Germinal center (tissue), 1 donor: ENCODE measurements at regions not wholly inside any gene's neighbourhood (a gene's known extent, or its start where the extent isn't known, plus 50 kb on each side); places are given as distances from the start of the nearest gene placed in this dataset.
"Not testable (repeated sequence)": the region's sequence is repeated elsewhere in the genome, so short reads cannot be mapped to it uniquely, and the experiment has no call there.

Experiments used
- DNase-seq: peaks from one replicate; pipeline ENCODE4 v3.0.0; 2012; ENCODE audit warnings: mixed read lengths, low spot score

DNA sequence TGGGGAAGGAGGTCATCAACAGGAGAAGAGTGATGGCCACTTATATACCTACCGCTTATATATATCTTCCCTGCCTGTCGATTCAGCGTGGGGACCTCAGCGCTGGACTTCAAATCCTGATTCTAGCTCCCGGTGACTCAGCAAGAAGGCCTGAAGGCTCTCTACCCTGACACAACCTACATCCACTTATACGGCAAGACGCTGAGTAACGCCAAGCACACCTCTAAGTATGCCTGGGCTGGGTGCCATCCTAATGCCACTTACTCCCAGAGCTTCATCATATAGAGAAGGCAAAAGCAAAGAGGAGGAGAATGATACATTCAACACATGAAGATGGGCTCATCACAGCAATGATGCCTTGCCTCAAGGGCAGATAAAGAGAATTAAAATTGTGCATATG, 198.3 kb downstream of the CHIC2 start:
- no peak for DNase-seq

DNA sequence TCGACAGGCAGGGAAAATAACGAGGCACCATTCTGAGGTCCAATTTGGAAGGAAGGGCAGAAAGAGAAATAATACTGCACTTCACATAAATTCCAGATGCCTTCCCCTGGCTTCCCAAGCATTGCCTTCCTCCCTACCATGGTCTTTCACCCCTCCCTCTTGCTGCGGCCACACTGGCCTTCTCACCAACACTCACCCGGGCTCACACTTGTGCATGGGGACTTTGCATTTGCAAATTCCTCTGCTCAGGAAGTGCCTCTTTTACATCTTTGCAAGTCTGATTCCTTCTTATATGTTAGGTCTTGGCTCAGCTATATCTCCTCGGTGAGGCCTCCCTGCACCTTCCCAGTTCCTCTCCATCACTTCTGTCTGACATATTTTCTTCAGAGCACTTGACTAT, 199.4 kb downstream of the CHIC2 start:
- no peak for DNase-seq

DNA sequence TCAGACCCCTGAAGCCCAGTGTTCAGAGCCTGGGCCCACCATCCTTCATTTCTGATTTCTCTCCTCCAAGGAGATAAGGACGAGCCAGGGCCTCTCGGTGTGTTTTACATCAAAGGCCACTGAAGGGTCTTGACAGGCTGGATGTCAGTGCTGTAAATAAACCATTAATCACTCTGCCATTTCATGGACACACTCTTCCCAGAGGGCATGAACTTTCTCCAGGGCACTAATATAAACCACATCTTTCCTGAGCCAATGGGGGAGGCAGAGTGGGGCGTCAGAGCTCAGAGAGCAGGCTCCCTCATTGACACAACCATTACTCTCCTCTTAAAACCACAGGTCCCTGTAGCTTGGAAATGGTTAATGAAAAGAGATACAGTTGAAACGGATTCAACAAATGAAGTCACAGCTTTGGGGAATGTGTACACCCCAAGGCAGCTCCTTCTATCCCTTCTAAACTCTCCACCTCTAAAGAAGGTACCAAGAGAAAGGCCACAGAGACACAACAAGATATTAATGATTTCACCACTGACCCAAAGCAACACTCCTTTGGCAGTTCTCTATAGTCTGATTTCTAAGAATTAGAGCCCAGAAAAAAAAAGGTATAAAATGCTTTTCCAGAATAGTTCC, 200.6 kb downstream of the CHIC2 start:
- no peak for DNase-seq

DNA sequence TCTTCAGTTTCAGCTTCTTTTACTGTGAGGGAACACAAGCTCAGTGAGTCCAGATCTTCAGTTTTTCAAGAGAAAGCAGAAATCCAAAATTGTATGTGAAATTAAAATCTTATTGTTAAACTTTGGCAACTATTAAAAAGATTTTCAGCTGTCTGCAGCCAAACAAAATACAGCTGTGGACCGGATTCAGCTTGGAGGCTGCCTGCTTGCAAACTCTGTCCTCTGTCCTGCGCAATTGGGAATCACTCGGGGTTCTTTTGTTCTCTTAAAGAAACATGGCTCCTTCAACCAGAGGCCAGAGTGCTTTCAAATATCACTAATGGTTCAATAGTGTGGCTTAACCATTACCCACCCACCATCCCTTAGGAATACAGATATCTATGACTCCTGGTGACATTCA, 201.2 kb downstream of the CHIC2 start:
- DNase-seq, result no peak

DNA sequence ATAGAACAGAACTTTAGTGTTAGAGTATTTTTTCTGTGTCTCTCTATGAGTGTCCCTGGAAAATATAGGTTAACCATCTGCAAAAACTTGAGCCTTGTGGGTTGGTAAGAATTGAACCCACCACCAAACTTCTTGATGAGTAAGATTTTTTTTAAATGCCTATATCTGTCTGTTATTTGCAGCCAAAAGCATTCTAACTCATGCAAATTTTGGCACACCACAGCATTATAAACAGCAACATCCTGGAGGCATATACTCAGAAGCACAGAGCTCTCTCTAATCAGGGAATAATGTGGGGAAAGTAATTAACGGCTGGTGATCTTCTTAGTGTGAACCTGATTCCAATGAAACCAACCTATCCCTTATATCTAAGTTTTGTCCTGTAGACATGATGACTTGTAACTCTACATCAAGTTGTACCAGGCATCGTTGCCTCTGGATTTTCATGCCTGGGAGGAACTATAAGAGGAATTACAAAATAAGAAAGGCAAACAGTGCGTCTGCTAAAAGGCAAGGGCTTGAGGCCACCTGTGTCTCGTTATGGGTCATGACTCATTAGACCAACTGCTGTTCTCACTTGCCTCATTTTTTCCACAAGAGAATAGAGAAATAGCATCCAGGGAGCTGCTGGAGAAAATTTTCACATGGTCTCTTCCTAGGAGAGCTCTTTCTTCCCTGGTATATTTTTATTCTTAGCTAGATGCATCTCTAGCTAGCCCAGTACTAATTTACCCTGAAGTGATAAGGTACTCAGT, 202.4 kb downstream of the CHIC2 start:
- DNase-seq, result no peak

DNA sequence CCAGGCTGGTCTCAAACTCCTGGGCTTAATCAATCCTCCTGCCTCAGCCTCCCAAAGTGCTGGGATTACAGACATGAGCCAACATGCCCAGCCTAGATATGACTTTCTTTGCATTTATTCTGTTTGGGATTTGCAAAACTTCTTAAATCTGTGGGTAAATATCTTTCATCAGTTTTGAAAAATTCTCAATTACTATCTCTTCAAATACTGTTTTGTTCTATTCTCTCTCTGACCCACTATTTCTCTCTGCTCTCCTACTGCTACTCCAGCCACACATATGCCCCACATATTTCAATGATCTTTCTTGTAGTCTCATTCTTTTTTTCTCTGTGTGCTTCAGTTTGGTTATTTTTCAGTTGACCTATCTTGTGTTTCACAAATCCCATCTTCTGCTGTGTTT, 205.1 kb downstream of the CHIC2 start:
- no peak for DNase-seq

DNA sequence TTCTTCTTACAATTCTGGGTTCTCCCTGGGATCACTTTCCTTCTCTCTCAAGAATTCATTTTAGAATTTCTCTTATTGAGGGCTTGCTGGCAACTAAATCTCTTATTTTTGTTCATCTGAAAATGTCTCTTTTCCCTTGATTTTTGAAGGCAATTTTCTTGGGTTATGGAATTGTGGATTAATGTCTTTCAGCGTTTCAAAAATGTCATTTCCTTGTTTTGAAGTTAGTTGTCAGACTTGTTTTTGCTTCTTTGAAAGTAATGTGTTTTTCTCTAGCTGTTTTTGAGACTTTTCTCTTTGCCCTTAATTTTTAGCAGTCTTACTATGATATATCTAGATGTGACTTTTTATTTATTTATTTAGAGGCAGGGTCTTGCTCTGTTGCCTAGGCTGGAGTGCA, 205.7 kb downstream of the CHIC2 start:
- DNase-seq, result no peak

DNA sequence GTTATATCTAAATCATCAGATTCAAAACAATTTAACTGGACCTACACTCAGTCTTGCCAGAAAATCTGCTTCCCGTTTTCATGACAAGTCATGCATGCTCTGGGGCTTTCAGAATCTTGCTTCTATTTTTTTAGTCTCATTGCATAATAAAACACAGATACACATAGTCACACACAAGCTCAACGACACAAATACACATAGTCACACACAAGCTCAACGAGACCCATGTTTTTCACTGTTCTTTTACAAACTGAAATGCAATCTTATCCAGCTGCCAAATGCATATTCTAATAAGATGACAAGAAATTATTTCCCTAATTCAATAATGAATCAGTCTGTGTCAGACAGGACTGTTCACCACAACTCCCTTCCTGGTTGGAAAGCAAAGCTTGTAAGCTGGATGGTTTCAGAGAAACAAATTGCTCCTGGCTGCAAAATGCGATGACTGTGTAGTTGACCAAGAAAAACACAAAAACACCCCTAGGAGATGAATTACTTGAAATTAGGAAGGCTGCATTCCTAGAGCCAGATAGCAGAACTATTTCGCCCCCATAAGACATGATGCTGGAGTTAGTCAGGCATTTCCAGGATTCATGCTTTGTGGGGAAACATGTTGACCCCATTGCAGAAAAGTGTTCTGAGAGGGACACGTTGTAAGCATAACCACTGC, 208.7 kb downstream of the CHIC2 start:
- DNase-seq, result peak; percentile 38

DNA sequence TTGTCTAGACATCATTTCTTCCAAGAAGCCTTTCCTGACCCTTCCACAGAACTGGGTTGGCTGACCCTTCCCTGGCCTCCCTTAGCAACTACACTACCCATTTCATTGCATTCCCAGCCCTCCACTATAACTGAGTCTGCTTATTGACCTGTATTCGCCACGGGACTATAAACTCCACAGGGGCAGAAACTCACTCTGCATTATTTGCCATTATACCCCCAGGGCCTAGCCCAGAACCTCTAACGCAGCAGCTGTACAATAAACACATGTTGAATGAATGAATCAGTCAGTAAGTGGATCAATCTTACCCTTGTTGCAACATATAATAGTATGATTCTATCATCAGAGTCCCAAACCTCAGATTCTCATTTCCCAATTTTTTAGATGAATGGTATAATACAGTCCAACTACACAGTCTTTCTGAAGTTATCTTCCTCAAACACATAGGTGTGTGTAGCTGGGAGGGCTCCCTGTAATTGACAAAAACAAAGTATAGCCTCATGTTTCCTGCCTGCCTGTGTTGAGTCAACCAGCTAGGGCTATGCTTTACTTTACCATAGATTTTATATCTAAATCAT, 209.3 kb downstream of the CHIC2 start:
- no peak for DNase-seq

DNA sequence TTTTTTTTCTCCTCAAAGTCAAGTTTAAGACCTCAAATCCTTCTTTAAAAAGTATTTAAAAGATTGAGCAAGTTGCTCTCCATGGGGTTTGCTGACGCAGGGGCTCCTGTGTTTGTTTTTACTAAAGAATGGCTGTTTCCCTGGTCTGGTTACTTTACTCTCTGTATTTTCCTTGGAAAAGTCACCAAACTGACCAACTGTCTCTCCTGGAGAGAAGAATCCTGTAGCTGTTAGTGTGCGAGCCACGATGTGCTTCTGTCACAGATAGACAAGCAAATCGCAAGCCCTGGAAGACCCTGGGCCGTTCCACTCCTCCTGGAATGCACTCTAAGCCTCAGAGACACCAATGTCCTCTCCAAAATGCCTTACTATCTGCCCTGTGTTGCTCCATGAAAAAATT, 212.1 kb downstream of the CHIC2 start:
- no peak for DNase-seq

DNA sequence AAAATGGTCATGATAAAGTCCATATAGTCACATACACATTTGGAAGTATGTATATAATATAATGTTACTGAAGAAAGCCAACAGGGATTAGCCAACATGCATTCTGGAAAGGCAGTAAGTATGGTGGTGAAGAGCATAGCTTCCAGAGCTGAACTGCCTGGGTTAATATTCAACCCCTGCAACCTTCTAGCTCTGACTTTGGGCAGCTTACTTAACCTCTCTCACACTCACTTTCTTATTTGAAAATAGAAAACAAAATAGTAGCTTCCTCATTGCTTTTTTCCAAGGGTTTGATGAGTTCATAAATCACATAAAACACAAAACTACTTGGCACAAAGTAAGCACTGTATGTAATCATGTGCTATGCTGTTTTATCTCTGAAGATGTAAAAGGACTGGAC, 216.4 kb downstream of the CHIC2 start:
- DNase-seq, result no peak

DNA sequence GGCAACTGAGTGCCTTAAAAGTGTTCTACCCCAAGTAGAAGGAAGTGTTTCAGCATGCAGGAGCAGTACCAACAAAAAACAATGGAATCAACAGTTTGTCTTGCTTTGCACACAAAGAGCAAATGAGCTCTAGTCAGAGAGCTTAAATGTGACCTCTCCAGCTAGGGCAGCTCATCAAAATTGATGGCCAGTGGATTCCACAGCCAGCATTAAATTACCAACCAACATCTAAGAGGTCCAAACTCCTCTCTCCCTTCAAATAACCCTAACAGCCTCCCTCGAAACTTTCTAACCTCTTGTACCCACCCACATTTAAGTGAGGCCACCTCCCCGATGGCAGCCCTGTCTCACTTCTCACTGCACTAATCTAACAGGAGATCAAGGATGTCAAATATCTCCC, 219.9 kb downstream of the CHIC2 start:
- DNase-seq, result no peak

DNA sequence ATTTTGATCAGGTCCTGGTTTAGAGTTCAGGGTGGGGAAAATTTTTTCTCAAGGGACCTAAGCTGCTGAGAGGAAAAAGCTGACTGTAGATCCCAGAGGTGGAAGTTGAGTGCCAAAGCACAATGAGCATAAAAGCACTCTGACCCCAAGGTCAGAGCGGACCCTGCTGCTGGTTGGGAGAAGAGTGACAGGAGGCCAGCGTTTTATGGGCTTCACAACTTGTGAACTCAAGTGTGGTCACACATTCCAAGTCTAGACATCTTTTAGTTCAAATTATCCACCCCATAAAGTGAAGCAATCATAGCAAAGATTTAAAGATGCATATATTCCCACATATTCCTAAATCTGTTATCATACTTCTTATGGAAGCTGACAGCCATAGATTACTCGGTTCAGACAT, 220.3 kb downstream of the CHIC2 start:
- DNase-seq, result no peak

DNA sequence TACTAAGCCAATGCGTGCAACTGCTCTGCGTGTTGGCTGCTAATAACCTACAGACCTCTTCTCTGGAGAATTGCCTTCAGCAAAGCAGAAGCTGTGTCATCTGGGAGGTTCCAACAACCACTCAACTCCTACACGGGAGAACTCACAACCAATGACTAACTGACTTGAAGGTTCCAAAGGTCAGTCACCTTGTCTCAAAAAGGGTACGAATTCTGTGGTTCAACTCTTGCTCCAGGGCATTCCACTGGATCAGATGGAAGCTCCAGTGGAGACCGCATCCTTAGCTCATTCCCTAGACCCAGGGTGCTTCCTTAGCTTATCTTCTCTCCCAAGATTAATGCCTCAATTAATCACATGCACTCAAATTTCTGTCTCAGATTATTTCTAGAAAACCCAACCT, 222.7 kb downstream of the CHIC2 start:
- DNase-seq, result no peak

DNA sequence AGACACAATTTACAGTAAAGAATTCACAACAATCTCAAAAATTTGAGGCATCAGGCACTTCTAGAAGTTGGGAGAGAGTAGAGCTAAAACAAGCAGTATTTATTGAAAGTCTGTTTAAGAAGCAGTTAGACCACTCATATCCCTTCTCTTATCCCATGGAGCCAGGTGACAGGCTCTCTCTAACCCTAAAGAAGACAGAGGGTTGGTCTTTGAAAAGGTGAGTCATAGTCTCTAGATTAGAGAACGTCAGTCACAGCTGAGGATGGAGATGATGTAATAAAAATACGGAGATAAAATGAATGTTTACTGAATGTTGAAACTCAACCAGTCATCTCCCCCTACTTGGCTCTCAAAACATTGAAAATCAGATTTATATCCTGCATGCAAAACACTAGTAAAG, 223.8 kb downstream of the CHIC2 start:
- DNase-seq, result no peak

DNA sequence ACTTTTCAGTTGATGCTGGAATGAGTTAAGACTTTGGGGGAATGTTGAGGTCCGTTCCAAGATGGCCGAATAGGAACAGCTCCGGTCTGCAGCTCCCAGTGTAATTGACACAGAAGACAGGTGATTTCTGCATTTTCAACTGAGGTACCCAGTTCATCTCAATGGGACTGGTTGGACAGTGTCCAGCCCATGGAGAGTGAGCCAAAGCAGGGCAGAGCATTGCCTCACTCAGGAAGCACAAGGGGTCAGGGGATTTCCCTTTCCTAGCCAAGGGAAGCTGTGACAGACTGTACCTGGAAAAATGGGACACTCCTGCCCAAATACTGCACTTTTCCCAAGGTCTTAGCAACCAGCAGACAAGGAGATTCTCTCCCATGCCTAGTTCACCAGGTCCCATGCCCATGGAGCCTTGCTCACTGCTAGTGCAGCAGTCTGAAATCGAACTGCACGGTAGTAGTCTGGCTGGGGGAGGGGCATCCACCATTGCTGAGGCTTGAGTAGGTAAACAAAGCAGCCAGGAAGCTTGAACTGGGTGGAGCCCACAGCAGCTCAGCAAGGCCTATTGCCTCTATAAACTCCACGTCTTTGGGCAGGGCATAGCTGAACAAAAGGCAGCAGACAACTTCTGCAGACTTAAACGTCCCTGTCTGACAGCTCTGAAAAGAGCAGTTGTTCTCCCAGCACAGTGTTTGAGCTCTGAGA, 231.0 kb downstream of the CHIC2 start:
- DNase-seq, result not testable (repeated sequence)

DNA sequence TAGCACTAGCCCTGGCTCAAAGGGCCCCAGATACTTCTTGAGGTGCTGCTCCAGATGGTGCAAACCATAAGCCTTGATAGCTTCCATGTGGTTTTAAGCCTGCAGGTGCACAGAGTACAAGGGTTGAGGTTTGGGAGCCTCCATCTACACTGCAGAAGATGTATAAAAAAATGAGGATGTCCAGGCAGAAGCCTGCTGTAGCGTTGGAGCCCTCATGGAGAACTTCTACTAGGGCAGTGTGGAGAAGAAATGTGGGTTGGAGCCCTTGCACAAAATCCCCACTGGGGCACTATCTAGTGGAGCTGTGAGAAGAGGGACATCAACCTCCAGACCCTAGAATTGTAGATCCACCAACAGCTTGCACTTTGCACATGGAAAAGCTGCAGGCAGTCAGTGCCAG, 231.9 kb downstream of the CHIC2 start:
- no peak for DNase-seq

DNA sequence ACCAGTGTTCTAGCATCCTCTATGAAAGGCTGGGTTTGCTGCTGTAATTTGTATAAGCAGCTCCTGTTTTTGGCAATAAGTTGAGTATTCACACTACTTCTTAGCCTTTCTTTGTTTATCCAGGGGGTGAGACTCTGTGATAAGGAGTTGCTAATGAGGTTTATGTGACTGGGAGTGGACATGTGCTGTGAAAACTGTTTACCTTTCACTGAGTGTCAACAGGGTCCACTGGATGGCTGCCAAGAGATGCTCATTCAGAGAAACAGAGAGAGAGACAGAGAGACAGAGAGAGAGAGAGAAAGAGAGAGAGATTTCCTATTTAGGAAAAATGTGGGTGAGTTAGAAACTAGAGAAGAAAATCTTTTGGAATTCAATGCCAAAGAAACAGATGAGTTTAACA, 233.9 kb downstream of the CHIC2 start:
- DNase-seq, result no peak

DNA sequence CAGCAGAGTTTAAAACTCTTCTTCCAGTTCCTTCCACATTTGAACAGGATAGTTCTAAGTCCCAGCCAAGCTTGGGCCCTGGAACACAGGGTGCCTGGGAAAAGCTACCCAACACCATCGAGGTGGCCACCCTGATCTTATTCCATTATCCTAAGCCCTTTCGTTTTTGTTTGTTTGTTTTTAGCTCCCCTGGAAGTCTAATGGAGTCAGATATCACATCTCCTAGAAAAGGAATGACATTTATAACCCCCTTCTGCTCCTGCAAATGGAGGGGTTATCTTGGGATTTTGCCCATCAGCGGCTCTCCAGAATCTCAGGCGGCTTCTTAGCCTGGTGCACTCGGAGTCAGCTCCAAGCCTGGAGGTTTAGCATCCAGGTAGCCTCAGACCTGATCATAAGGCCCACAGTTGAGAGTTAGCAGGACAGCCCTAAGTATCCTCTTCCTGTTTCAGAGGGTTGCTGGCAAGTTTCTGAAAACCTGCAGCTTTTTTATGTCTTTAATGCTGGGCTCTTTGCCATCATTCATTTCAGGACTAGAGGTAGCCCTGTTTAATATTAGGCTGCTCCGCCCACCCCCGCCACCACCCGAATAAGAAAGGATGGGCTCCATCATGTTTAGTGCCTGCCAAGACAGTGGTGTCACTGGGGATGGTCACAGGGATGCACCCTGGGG, 230.0 kb upstream of the LNX1 start:
- DNase-seq, result no peak

DNA sequence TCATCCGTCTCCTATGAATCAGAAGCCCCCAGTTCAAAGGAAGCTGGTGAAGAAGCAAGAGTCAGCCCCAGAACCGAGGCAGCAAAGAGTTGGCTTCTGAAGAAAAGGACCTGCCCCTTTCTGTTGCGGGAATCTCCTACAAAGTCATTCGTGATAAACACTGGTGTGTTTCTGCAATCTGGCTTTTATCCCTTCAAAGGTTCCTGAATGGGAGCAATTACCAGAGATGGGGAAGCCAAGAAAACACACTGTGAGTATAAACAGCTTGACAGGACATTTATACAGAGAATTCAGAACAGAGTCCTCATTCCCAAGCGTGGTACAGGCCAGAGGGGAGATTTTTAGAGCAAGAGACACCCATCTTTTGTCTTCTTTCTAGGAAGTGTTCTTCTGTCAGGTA, 226.8 kb upstream of the LNX1 start:
- no peak for DNase-seq

DNA sequence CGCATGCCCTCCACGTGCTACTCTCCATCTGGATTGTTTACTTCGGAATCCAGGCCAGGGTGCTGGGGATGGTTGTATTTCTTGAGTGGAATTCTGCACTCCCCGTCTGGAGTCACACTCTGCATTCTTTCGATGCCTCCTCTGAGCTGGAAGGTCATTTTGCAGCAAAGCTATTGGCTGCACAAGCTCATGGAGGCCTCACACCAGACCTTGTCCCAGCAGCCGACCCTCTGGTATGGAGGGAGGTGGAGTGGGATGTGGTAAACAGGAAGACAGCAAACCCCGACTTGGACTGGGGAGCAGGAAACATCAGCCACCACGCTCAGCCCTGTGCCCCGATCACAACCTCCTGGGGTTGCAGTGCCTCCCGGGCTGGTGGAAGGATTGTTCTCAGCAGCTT, 225.3 kb upstream of the LNX1 start:
- DNase-seq, result no peak

DNA sequence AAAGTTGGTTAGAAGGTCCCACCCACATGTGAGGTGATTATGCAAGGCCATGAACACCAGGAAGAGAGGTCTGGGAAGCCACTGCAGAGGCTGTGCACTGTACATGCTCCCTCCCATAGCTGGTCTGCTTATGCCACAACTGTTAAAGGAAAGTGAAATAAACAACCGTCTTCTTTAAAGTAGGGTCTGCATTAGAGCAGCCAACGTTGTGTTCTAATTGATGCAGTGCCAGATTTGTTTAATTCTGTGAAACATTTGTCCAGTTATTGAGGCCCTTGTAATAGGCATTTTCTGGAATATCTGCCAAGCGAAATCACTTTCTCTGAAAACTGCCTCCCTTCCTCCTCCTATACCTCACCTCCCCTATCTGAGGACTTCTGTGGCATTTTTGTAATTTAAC, 224.0 kb upstream of the LNX1 start:
- DNase-seq, result no peak
